GM12878 (cell line): ENCODE measurements at regions not wholly inside any gene's neighbourhood (a gene's known extent, or its start where the extent isn't known, plus 50 kb on each side); places are given as distances from the start of the nearest gene placed in this dataset.
A peak's percentile ranks its signal among the peaks of the same experiment; 100 is the strongest.

ENCODE experiments used
- ATAC-seq: fragments of 200-7000 bp; cut with Tn5 transposase; 3 replicates; pipeline ENCODE4 v1.9.1; 2020; ENCODE audit warnings: mild to moderate bottlenecking, moderate library complexity
- BruUV-seq: library from RNA; stranded (reverse); fragments of 400-500 nt; replicated peaks from 2 replicates; lab custom pipeline; 2021; lab: Mats Ljungman, UMichigan
- CTCF ChIA-PET: fragments of 300-600 bp; sonication (Branson Sonifier 250); formaldehyde crosslinking; extraction: SDS; loops from one replicate; lab custom pipeline; 2021; ENCODE audit warnings: inconsistent platforms; lab: Yijun Ruan, JAX
- POLR2A ChIA-PET: fragments of 350-600 bp; formaldehyde crosslinking; extraction: SDS; loops from one replicate; lab custom pipeline; 2021; ENCODE audit warnings: inconsistent platforms; lab: Charles Lee
- RAD21 ChIA-PET: fragments of 300-600 bp; sonication (Branson Sonifier 250); formaldehyde crosslinking; loops from one replicate; lab custom pipeline; 2023; ENCODE audit warnings: antibody characterized with exemption; ENCODE audit not compliant: unreplicated experiment; lab: Charles Lee
- SMC1A ChIA-PET: fragments of 300-600 bp; sonication (Branson Sonifier 250); formaldehyde crosslinking; loops from one replicate; lab custom pipeline; 2023; ENCODE audit not compliant: unreplicated experiment, uncharacterized antibody; lab: Charles Lee
- DNase-seq: peaks from one replicate; pipeline ENCODE4 v3.0.0-alpha.2; 2011; ENCODE audit warnings: low read depth, low spot score
- FAIRE-seq: peaks from 3 replicates; lab custom pipeline; 2011; peaks lifted over from hg19 to GRCh38; lab: Jason Lieb, UNC
- H2AFZ ChIP-seq: 2 replicates; pipeline ENCODE4 v1.6.0; 2011; ENCODE audit warnings: low read depth, low read length, control low read depth; ENCODE audit not compliant: control insufficient read depth
- H3K27ac ChIP-seq: 2 replicates; pipeline ENCODE4 v1.5.1; 2011; ENCODE audit warnings: control low read depth; ENCODE audit not compliant: control insufficient read depth, insufficient read depth
- H3K27me3 ChIP-seq, 2 experiments: replicated peaks in 1 of 2; 2 replicates each; pipeline versions ENCODE4 v1.6.0 to v1.6.1; 2011; ENCODE audit warnings: low read length in 1 of 2; ENCODE audit not compliant: control insufficient read depth in 2 of 2, insufficient read depth in 2 of 2
- H3K36me3 ChIP-seq, 2 experiments: 2 replicates each; pipeline ENCODE4 v1.5.1; 2011; ENCODE audit warnings: low read length in 1 of 2; ENCODE audit not compliant: control insufficient read depth in 2 of 2, insufficient read depth in 2 of 2
- H3K4me1 ChIP-seq: 2 replicates; pipeline ENCODE4 v1.6.1; 2011; ENCODE audit warnings: mild to moderate bottlenecking, low read length, moderate library complexity, mixed read lengths; ENCODE audit not compliant: control insufficient read depth, insufficient read depth
- H3K4me2 ChIP-seq: 2 replicates; pipeline ENCODE4 v1.6.0; 2011; ENCODE audit warnings: control low read depth; ENCODE audit not compliant: control insufficient read depth, insufficient read depth
- H3K4me3 ChIP-seq: fragments of 200-600 bp; sonication (generic); 2 replicates; pipeline ENCODE4 v1.5.1; 2016
- H3K79me2 ChIP-seq: 2 replicates; pipeline ENCODE4 v1.6.0; 2011; ENCODE audit warnings: low read length; ENCODE audit not compliant: control insufficient read depth, insufficient read depth
- H3K9ac ChIP-seq: 2 replicates; pipeline ENCODE4 v1.8.0; 2011; ENCODE audit warnings: low read length, control low read depth, mixed read lengths; ENCODE audit not compliant: control insufficient read depth, insufficient read depth
- H3K9me3 ChIP-seq: replicated peaks from 3 replicates; pipeline ENCODE4 v1.5.1; 2011; ENCODE audit warnings: mild to moderate bottlenecking, low read length; ENCODE audit not compliant: control insufficient read depth, insufficient read depth
- H4K20me1 ChIP-seq: 2 replicates; pipeline ENCODE4 v1.6.0; 2011; ENCODE audit not compliant: control insufficient read depth, insufficient read depth
- EZH2 ChIP-seq: IDR thresholded peaks from 2 replicates; pipeline ENCODE4 v1.6.1; 2012; ENCODE audit warnings: low read depth, mild to moderate bottlenecking, control low read depth, inconsistent platforms, low read length, borderline replicate concordance; ENCODE audit not compliant: control insufficient read depth
- PML ChIP-seq: IDR thresholded peaks from 2 replicates; pipeline ENCODE4 v1.6.1; 2012; ENCODE audit warnings: low read length, inconsistent platforms
- RAD21 ChIP-seq: IDR thresholded peaks from 2 replicates; pipeline ENCODE4 v1.6.1; 2011; ENCODE audit warnings: mild to moderate bottlenecking, low read depth, low read length, moderate library complexity; ENCODE audit not compliant: insufficient read depth
- SMARCA5 ChIP-seq: fragments of 450-650 bp; IDR thresholded peaks from 2 replicates; pipeline ENCODE4 v1.6.1; 2017; ENCODE audit warnings: mild to moderate bottlenecking
- SMC3 ChIP-seq: IDR thresholded peaks from 2 replicates; pipeline ENCODE4 v1.6.1; 2011; ENCODE audit warnings: low read length, improper control_type of control experiment, borderline replicate concordance
- SP1 ChIP-seq: IDR thresholded peaks from one replicate; pipeline ENCODE4 v1.6.1; 2011; ENCODE audit warnings: low read depth, low read length
- WGBS: methylation state at CpG from one replicate; pipeline ENCODE4 v1.1.6; 2016; ENCODE audit warnings: low lambda C conversion rate; ENCODE audit not compliant: insufficient replicate concordance, insufficient coverage; ENCODE audit errors: missing lambda C conversion rate; 5-methylcytosine and 5-hydroxymethylcytosine counted together
- in situ Hi-C: fragments of 300-500 bp; cut with MboI; formaldehyde crosslinking; loops from 9 replicates; pipeline ENCODE4 v1.14.3; 2018; ENCODE audit warnings: mixed read lengths
- intact Hi-C: fragments of 100-400 bp; cut with micrococcal nuclease; formaldehyde crosslinking; loops from one replicate; pipeline ENCODE4 v1.14.2; 2022; ENCODE audit not compliant: unreplicated experiment
- TF ChIP-seq, protein P1 (sequence below), 3 experiments: IDR thresholded peaks in 2 of 3; conservative IDR thresholded peaks in 1 of 3; 2 replicates each; pipeline ENCODE4 v1.5.1; 2011; ENCODE audit warnings: low read depth in 3 of 3, low read length in 3 of 3, mild to moderate bottlenecking in 3 of 3, control low read depth in 2 of 3, moderate library complexity in 2 of 3, inconsistent platforms in 1 of 3, mixed read lengths in 1 of 3; ENCODE audit not compliant: control insufficient read depth in 2 of 3, insufficient read depth in 1 of 3; ENCODE audit errors: extremely low read depth in 1 of 3
- TF ChIP-seq, protein P2 (sequence below): fragments of 450-650 bp; IDR thresholded peaks from 2 replicates; pipeline ENCODE4 v1.6.1; 2017; ENCODE audit warnings: mild to moderate bottlenecking, moderate library complexity

DNA sequence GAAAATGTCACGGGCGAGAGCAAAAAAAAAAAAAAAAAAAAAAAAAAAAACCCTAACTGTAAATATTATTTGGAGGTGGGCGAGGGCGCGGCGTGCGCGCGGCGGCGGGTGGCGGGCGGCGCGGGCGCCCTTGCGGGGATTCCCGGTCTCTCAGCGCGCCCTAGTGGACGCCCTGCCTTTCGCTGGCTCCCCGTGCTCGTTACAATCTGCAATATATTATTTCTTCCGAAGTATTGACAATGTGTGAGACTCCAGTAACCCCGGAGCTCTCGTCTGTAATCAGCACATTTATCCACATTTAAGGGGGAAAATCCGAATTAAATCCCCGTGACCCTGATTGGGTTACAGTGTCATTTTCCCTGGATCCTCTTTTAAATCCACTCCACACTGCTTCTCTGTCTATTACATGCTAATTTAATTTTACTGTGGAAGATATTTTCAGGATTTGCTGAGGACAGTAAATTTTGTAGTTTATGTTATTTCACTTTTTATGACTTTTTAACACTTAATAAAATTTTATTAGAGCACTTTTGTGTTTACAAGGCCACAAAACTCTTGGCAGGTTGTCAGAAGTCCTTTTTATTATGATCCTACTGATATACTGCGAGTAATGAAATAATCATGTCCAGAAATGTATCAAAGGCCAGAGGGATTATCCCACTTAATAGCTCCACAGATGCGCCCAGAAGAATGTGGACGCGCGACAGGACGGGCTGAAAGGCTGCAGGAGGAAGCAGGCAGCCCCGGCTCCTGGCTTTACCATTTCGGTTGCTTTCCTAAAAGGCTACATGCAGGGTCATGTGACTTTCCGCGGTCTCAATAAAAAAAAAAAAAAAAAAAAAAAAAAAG lies 369.1 kb downstream of the MTX2 start:
- FAIRE-seq = peak; percentile 57
- Histone ChIP-seq H2AFZ (peak overlapping the region; percentile 72; the same call in 1 of the 2 replicates), H3K4me3 (peak overlapping the region; percentile 64), H3K4me2 (peak overlapping the region; percentile 68), H4K20me1 (no peaks in the 10 kb centered on the region), H3K27ac (no peak overlapping the region), H3K4me1 (no peaks in the 10 kb centered on the region), H3K36me3 (no peaks in the 10 kb centered on the region), H3K9me3 (no peaks in the 10 kb centered on the region), H3K79me2 (no peaks in the 10 kb centered on the region), H3K27me3 (peaks cover 2 to 8% of the 10 kb centered on the region in 2 experiments), H3K9ac (peak overlapping the region; percentile 27; the same call in 1 of the 2 replicates)
- POLR2A ChIA-PET = interaction anchor here (0.7 kb wide), 2 partner anchors 96 to 486 kb away, joined by 4 to 6 read pairs; no protein-coding TSS in a partner anchor
- DNase-seq = no peak
- no peak for TF ChIP-seq SP1
- TF ChIP-seq, protein P1, sequence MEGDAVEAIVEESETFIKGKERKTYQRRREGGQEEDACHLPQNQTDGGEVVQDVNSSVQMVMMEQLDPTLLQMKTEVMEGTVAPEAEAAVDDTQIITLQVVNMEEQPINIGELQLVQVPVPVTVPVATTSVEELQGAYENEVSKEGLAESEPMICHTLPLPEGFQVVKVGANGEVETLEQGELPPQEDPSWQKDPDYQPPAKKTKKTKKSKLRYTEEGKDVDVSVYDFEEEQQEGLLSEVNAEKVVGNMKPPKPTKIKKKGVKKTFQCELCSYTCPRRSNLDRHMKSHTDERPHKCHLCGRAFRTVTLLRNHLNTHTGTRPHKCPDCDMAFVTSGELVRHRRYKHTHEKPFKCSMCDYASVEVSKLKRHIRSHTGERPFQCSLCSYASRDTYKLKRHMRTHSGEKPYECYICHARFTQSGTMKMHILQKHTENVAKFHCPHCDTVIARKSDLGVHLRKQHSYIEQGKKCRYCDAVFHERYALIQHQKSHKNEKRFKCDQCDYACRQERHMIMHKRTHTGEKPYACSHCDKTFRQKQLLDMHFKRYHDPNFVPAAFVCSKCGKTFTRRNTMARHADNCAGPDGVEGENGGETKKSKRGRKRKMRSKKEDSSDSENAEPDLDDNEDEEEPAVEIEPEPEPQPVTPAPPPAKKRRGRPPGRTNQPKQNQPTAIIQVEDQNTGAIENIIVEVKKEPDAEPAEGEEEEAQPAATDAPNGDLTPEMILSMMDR (IDR thresholded peaks at IDR 0.05 in 2 of 3, conservative IDR thresholded peaks at IDR 0.05 in 1 of 3; ENCODE audit: control insufficient read depth in 2 of 3, extremely low read depth in 1 of 3, insufficient read depth in 1 of 3, low read depth in 3 of 3, low read length in 3 of 3) = peak; percentile 68 to 74 (median 70)
- peak; percentile 48 for TF ChIP-seq SMC3
- TF ChIP-seq RAD21 = peak; percentile 73
- no peak for TF ChIP-seq PML
- TF ChIP-seq SMARCA5 = peak; percentile 41; the same call in 1 of the 2 replicates
- TF ChIP-seq, protein P2, sequence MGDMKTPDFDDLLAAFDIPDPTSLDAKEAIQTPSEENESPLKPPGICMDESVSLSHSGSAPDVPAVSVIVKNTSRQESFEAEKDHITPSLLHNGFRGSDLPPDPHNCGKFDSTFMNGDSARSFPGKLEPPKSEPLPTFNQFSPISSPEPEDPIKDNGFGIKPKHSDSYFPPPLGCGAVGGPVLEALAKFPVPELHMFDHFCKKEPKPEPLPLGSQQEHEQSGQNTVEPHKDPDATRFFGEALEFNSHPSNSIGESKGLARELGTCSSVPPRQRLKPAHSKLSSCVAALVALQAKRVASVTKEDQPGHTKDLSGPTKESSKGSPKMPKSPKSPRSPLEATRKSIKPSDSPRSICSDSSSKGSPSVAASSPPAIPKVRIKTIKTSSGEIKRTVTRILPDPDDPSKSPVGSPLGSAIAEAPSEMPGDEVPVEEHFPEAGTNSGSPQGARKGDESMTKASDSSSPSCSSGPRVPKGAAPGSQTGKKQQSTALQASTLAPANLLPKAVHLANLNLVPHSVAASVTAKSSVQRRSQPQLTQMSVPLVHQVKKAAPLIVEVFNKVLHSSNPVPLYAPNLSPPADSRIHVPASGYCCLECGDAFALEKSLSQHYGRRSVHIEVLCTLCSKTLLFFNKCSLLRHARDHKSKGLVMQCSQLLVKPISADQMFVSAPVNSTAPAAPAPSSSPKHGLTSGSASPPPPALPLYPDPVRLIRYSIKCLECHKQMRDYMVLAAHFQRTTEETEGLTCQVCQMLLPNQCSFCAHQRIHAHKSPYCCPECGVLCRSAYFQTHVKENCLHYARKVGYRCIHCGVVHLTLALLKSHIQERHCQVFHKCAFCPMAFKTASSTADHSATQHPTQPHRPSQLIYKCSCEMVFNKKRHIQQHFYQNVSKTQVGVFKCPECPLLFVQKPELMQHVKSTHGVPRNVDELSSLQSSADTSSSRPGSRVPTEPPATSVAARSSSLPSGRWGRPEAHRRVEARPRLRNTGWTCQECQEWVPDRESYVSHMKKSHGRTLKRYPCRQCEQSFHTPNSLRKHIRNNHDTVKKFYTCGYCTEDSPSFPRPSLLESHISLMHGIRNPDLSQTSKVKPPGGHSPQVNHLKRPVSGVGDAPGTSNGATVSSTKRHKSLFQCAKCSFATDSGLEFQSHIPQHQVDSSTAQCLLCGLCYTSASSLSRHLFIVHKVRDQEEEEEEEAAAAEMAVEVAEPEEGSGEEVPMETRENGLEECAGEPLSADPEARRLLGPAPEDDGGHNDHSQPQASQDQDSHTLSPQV = 0 out of 2 replicates have a peak, but pooled peaks have one; percentile 49
- TF ChIP-seq EZH2 = no peak
- in situ Hi-C loops (loop anchor here (5.0 kb wide), 1 partner anchor 511 kb away; the partner anchor contains the start of gene HOXD8), intact Hi-C loops (loop anchor here (1.0 to 2.0 kb wide), 3 partner anchors 184 to 512 kb away; no protein-coding TSS in a partner anchor)
- 18% methylated on average over 38 of the region's 39 CpGs for WGBS
- RAD21 ChIA-PET = interaction anchor here (0.6 to 3.6 kb wide), 11 partner anchors 13 to 1419 kb away, joined by 3 to 28 read pairs (median 5); no protein-coding TSS in a partner anchor
- SMC1A ChIA-PET = interaction anchor here (0.9 to 10.1 kb wide), 7 partner anchors 15 to 511 kb away, joined by 3 to 79 read pairs (median 7); no protein-coding TSS in a partner anchor
- ATAC-seq = peak; percentile 93
- CTCF ChIA-PET = interaction anchor here (0.5 to 8.9 kb wide), 12 partner anchors 9 to 535 kb away, joined by 3 to 83 read pairs (median 6); no protein-coding TSS in a partner anchor
- no TSS peak for BruUV-seq
